Breast epithelium (tissue), 3 donors: ENCODE measurements at regions not wholly inside any gene's neighbourhood (a gene's known extent, or its start where the extent isn't known, plus 50 kb on each side); places are given as distances from the start of the nearest gene placed in this dataset.

Source experiments
- POLR2A ChIP-seq: fragments of 450-650 bp; IDR thresholded peaks from one replicate; pipeline ENCODE4 v1.6.1; 2016; ENCODE audit warnings: antibody characterized with exemption, mild to moderate bottlenecking, moderate library complexity
- POLR2AphosphoS5 ChIP-seq, 3 donors: sonication (generic); formaldehyde crosslinking; IDR thresholded peaks; one replicate each; pipeline ENCODE4 v1.6.1; 2017; ENCODE audit warnings: antibody characterized with exemption in 3 of 3
- TF ChIP-seq, protein P1 (sequence below), 3 donors: fragments of 450-650 bp; IDR thresholded peaks; one replicate each; pipeline ENCODE4 v1.5.1; 2016 to 2017; ENCODE audit warnings: antibody characterized with exemption in 3 of 3, mild to moderate bottlenecking in 3 of 3, moderate library complexity in 3 of 3

DNA sequence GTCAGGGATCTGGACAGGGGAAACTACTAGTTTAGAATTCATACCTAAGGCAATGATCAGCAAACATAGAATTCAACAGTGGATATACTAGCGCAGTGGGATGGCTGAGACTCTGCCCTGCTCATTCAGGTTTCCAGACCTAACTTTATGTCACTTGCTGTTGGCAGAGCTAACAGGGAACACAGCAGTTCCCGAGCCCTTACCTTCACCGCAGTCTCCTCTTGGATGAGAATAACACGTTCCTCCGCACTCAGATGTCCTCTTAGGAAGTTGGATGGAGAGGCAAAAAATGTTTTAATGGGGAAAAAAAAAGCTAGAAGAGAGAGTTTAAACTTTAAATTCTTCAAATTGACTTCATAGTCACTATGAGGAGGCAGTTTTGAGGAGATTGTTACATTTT lies 159.7 kb upstream of the FREM2 start:
- TF ChIP-seq, protein P1, sequence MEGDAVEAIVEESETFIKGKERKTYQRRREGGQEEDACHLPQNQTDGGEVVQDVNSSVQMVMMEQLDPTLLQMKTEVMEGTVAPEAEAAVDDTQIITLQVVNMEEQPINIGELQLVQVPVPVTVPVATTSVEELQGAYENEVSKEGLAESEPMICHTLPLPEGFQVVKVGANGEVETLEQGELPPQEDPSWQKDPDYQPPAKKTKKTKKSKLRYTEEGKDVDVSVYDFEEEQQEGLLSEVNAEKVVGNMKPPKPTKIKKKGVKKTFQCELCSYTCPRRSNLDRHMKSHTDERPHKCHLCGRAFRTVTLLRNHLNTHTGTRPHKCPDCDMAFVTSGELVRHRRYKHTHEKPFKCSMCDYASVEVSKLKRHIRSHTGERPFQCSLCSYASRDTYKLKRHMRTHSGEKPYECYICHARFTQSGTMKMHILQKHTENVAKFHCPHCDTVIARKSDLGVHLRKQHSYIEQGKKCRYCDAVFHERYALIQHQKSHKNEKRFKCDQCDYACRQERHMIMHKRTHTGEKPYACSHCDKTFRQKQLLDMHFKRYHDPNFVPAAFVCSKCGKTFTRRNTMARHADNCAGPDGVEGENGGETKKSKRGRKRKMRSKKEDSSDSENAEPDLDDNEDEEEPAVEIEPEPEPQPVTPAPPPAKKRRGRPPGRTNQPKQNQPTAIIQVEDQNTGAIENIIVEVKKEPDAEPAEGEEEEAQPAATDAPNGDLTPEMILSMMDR (IDR thresholded peaks at IDR 0.05), result no peak
- TF ChIP-seq POLR2A (no peak), POLR2AphosphoS5 (IDR thresholded peaks at IDR 0.05) (no peak)
